GM21515 (cell line): ENCODE measurements at regions not wholly inside any gene's neighbourhood (a gene's known extent, or its start where the extent isn't known, plus 50 kb on each side); places are given as distances from the start of the nearest gene placed in this dataset.
"Not testable (repeated sequence)": the region's sequence is repeated elsewhere in the genome, so short reads cannot be mapped to it uniquely, and the experiment has no call there.

ENCODE experiments used
- ATAC-seq: cut with Tn5 transposase; IDR thresholded peaks from one replicate; pipeline ENCODE4 v1.9.1; 2021; ENCODE audit not compliant: unreplicated experiment

- ATAC-seq, result no peak
Measured at GRCh38 chr10:9061871-9062270, 1007.4 kb downstream of the GATA3 start.

- no peak for ATAC-seq
Measured at GRCh38 chr10:9066152-9066551, 1011.7 kb downstream of the GATA3 start.

- no peak for ATAC-seq
Measured at GRCh38 chr10:9068003-9068402, 1013.5 kb downstream of the GATA3 start.

GRCh38 chr10:9069136-9069535, 1014.6 kb downstream of the GATA3 start:
- no peak for ATAC-seq

GRCh38 chr10:9075420-9075819, 1020.9 kb downstream of the GATA3 start:
- no peak for ATAC-seq

GRCh38 chr10:9076066-9076465, 1021.6 kb downstream of the GATA3 start:
- no peak for ATAC-seq

- no peak for ATAC-seq
Measured at GRCh38 chr10:9081253-9081652, 1026.8 kb downstream of the GATA3 start.

- no peak for ATAC-seq
Measured at GRCh38 chr10:9081961-9082360, 1027.5 kb downstream of the GATA3 start.

GRCh38 chr10:9091530-9092093, 1037.1 kb downstream of the GATA3 start:
- ATAC-seq, result no peak

GRCh38 chr10:9096288-9096687, 1041.8 kb downstream of the GATA3 start:
- ATAC-seq, result no peak

GRCh38 chr10:9097206-9097990, 1042.9 kb downstream of the GATA3 start:
- no peak for ATAC-seq

- ATAC-seq, result no peak
Measured at GRCh38 chr10:9097991-9098306, 1043.5 kb downstream of the GATA3 start.

- ATAC-seq, result no peak
Measured at GRCh38 chr10:9102026-9102425, 1047.5 kb downstream of the GATA3 start.

- ATAC-seq, result no peak
Measured at GRCh38 chr10:9103301-9103700, 1048.8 kb downstream of the GATA3 start.

- ATAC-seq, result no peak
Measured at GRCh38 chr10:9111976-9112375, 1057.5 kb downstream of the GATA3 start.

GRCh38 chr10:9126728-9127127, 1072.2 kb downstream of the GATA3 start:
- no peak for ATAC-seq

GRCh38 chr10:9137368-9137767, 1082.9 kb downstream of the GATA3 start:
- ATAC-seq, result no peak

GRCh38 chr10:9138829-9139228, 1084.3 kb downstream of the GATA3 start:
- ATAC-seq, result not testable (repeated sequence)

GRCh38 chr10:9140373-9140772, 1085.9 kb downstream of the GATA3 start:
- no peak for ATAC-seq

- no peak for ATAC-seq
Measured at GRCh38 chr10:9147475-9147874, 1093.0 kb downstream of the GATA3 start.

GRCh38 chr10:9149134-9149533, 1094.6 kb downstream of the GATA3 start:
- ATAC-seq, result no peak

- ATAC-seq, result not testable (repeated sequence)
Measured at GRCh38 chr10:9153057-9153456, 1098.6 kb downstream of the GATA3 start.

- no peak for ATAC-seq
Measured at GRCh38 chr10:9157656-9158055, 1103.2 kb downstream of the GATA3 start.
